ENCODE measurements at regions not wholly inside any gene's neighbourhood (a gene's known extent, or its start where the extent isn't known, plus 50 kb on each side); places are given as distances from the start of the nearest gene placed in this dataset.

- TF ChIP-seq POLR2AphosphoS5 (IDR thresholded peaks at IDR 0.05), result no peak
- TF ChIP-seq CTCF (IDR thresholded peaks at IDR 0.05), result no peak
- no peak for TF ChIP-seq POLR2A (IDR thresholded peaks at IDR 0.05)
Observed at GRCh38 chr13:29947839-29948238, 97.4 kb upstream of the UBL3 start.
